GM23248 (cell line): ENCODE measurements at regions not wholly inside any gene's neighbourhood (a gene's known extent, or its start where the extent isn't known, plus 50 kb on each side); places are given as distances from the start of the nearest gene placed in this dataset.

ENCODE experiments used
- EZH2 ChIP-seq: fragments of 200-600 bp; sonication (generic); IDR thresholded peaks from 2 replicates; pipeline ENCODE4 v1.6.1; 2018; ENCODE audit warnings: antibody characterized with exemption, mild to moderate bottlenecking; ENCODE audit not compliant: insufficient read depth, poor library complexity, severe bottlenecking
- EZH2phosphoT487 ChIP-seq: fragments of 200-600 bp; sonication (generic); IDR thresholded peaks from 2 replicates; pipeline ENCODE4 v1.6.1; 2018; ENCODE audit warnings: antibody characterized with exemption, moderate library complexity, mild to moderate bottlenecking, low read depth; ENCODE audit not compliant: insufficient read depth

DNA sequence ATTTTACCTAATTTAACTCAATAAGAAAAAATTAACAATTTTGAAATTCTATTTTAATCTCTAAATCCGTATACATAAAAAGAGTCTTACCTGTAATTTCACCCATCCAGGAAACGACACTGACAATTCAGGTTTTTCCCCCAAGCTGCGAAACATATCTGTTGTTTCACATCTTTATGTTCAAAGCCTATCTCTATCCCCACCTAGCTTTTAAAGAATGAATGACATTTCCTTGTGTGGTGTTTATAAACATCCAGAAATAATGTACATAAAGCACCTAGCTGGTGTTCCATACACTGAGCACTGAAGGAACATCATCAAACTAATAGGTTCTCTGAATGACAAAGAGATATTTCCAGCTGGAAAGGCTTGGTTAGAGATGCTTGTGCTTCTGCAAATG, 867.8 kb downstream of the SQOR start:
- TF ChIP-seq EZH2phosphoT487 = no peak
- no peak for TF ChIP-seq EZH2
